Ovary (tissue), 3 donors: ENCODE measurements at regions not wholly inside any gene's neighbourhood (a gene's known extent, or its start where the extent isn't known, plus 50 kb on each side); places are given as distances from the start of the nearest gene placed in this dataset.

Experiments
- EP300 ChIP-seq: sonication (generic); formaldehyde crosslinking; IDR thresholded peaks from one replicate; pipeline ENCODE4 v1.6.1; 2017; ENCODE audit warnings: antibody characterized with exemption
- POLR2A ChIP-seq: fragments of 450-650 bp; IDR thresholded peaks from one replicate; pipeline ENCODE4 v1.6.1; 2017; ENCODE audit warnings: antibody characterized with exemption, mild to moderate bottlenecking, moderate library complexity
- TF ChIP-seq, protein P1 (sequence below), 3 donors: fragments of 450-650 bp in 2 of 3; fragments of 200-600 bp in 1 of 3; IDR thresholded peaks; one replicate each; pipeline versions ENCODE4 v1.5.1 to v1.8.0; 2016 to 2022; ENCODE audit warnings: antibody characterized with exemption in 3 of 3, mild to moderate bottlenecking in 1 of 3
- donor health status: DM: no; HTN: no; CAD: no.

DNA sequence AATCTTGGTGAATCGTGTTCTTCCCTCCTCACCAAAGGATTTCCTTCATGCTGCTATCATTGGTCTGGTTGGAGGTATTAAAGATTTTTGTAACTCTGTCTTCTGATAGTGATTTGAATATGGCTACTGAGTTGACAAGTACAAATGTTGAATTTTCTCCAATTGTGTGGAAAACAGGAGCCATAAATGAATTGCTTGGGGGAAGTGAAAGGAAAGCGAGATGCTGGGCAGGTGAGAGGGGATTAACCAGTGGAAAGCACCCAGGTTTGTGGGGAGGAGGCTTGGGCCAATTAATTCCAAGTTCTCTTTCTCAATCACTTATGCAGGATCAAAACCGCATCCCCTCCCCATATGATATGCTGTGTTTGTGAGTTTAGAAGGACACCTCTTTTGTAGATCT, 372.5 kb downstream of the IL20RB start:
- TF ChIP-seq, protein P1, sequence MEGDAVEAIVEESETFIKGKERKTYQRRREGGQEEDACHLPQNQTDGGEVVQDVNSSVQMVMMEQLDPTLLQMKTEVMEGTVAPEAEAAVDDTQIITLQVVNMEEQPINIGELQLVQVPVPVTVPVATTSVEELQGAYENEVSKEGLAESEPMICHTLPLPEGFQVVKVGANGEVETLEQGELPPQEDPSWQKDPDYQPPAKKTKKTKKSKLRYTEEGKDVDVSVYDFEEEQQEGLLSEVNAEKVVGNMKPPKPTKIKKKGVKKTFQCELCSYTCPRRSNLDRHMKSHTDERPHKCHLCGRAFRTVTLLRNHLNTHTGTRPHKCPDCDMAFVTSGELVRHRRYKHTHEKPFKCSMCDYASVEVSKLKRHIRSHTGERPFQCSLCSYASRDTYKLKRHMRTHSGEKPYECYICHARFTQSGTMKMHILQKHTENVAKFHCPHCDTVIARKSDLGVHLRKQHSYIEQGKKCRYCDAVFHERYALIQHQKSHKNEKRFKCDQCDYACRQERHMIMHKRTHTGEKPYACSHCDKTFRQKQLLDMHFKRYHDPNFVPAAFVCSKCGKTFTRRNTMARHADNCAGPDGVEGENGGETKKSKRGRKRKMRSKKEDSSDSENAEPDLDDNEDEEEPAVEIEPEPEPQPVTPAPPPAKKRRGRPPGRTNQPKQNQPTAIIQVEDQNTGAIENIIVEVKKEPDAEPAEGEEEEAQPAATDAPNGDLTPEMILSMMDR (IDR thresholded peaks at IDR 0.05) = no peak
- TF ChIP-seq POLR2A = no peak
- TF ChIP-seq EP300 = no peak
